UCSD-AML1 (cell line): ENCODE measurements at regions not wholly inside any gene's neighbourhood (a gene's known extent, or its start where the extent isn't known, plus 50 kb on each side); places are given as distances from the start of the nearest gene placed in this dataset.
"Not testable (repeated sequence)": the region's sequence is repeated elsewhere in the genome, so short reads cannot be mapped to it uniquely, and the experiment has no call there.

ENCODE experiments used
- DNase-seq: peaks from one replicate; lab custom pipeline; 2025; ENCODE audit not compliant: unreplicated experiment; lab: John Stamatoyannopoulos, UW

DNA sequence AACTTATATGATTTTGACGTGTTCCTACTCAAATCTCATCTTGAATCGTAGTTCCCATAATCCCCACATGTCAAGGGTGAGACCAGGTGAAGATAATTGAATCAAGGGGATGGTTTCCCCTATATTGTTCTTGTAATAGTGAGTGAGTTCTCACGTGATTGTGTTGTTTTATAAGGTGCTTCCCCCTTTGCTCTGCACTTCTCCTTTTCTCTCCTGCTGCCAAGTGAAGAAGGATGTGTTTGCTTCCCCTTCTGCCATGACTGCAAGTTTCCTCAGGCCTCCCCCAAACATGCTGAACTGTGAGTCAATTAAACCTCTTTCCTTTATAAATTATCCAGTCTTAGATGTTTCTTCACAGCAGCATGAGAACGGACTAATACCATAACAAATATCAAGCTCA, 83.2 kb downstream of the MANEA start:
- DNase-seq: no peak

DNA sequence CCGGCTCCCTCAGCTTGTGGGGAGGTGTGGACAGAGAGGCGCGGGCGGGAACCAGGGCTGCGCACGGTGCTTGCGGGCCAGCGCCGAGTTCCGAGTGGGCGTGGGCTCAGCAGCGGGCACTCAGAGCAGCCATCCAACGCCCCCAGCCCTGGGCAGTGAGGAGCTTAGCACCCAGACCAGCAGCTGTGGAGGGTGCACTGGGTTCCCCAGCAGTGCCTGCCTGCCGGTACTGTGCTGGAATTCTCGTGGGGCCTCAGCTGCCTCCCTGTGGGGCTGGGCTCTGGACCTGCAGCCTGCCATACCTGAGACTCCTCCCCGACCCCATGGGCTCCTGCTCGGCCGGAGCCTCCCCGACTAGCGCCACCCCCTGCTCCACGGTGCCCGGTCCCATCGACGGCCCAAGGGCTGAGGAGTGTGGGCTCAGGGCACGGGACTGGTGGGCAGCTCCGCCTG, 92.7 kb downstream of the MANEA start:
- DNase-seq: no peak

DNA sequence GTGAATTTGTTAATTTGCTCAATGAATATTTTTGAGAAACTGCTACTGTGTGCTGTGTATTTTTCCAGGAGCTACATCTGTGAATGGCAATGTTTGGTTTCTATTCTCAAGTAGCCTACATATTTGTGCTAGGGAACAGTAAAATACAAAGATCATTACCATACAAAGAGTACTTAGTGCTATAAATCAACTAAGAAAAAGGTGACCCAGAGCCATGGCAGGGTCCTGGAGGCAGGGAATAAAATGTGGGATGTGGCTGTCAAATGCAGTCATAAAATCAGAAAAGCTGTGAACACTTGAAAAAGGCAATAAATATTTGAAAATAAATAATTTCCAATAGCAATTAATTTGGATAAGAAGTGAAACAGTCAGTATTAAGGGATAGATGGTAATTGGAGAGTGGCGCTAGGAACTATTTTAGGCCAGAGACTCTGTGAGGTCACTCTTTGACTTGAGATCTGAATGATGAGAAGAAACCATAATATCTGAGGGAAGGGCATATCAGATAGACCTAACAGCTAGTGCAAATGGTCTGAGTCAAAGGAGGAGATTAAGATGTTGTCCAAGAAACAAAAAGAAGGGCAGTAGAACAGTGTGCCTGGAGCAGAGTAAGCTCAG, 98.8 kb downstream of the MANEA start:
- no peak for DNase-seq

DNA sequence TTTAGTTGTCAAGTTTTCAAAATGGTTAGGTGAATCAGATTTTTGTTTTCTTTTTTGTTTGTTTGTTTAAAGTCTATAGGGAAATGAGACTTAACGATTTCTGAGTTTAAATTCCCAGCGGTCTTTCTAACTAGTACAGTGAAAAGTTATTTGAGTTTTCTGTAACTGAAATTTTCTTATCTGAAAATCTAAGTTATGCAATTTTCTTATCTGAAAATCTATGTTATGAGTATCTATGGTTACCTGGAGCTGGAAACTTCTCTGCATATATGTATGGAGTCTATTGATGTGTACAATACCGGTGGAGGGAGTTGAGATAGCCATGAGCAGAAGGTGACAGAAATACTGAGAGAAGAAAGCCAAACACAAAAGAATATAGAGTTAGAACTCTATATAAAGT, 102.6 kb downstream of the MANEA start:
- DNase-seq: no peak

DNA sequence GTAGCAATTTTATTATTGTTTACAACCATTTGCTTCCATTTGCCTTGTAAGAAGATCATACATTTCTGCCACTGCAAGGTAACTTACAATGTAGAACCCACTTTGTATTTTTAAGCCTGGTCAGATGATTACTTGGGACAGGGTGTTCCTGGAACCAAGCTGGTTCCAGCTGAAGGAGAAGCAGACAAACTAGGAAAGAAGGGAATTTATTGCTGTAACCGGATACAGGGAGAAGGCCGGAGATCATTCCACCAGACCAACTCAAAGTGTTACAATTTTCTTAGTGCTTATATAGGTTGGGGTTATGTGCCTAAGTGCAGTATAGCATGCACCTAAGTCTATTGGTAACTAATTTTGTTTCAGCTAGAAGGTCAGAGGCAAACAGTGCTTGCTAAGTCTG, 104.4 kb downstream of the MANEA start:
- DNase-seq: no peak

DNA sequence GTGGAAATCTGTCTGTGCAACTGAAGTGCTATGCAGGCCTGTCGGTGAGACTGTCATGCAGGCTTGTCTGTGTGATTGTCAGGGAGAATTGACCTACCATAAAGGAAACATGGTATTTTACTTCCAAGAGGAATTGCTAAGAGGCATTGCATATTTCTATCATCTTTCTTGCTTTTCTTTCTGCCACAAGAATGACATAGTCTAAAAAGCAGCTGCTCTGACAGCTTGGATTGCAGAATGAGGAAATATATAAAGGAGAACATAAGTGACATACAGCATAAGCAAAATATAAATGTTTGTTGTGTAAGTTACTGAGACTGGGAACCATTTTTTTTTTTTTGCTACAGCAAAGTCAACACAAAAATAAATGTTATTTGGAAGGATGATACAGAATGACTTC, 105.1 kb downstream of the MANEA start:
- no peak for DNase-seq

DNA sequence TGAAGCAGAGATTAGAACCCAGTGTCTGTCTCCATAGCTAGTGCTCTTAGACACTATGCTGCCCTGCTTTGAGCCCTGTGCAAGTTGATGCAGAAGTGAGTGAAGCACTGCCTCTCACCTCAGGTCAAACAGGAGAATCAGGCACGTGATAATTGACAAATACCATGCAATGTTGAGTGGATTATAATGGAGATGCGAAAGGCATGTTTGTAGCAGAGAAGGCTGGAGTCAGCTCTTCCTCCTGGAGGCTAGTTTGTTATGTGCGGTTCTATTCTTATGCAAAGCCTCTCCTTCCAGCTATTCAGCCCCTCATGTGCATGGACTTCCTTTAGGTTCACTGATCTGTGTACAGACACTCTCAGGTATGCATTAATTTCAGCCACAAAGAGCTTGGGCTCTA, 108.5 kb downstream of the MANEA start:
- DNase-seq: no peak

DNA sequence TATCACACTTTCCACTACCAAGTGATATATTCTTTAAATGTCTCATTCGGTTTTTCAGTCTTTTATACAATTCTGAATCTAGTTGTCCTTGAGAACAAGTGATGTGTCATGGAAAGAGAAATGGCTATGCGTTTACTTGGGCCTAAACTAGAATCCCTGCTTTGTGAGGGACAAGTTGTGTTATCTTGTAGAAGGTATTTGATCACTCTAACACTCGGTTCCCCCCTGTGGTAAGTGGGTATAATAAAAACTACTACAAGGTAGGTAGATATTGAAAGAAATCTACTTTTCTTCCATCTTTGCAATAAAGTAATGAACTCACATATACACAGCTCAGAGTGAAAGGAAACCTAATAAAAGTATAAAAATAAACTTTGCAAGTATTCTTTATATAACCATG, 108.9 kb downstream of the MANEA start:
- no peak for DNase-seq

DNA sequence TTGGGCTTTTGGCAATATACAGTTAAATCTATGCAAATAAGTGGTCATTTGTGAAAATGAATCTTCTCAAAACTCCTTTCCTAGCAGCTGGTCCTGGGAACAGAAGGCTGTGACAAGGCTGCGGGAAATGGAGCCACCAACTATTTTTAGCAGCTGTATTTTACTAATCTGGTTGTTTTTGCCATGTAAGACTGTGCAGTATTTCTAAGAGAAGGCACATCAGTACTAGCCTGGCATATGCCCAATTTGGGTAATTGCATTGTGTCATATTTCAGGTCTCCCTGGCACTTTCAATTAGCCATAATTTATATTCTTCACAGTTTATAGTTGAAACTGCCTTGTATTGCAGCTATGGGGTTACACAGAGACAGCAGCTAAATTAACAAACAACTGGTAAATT, 109.6 kb downstream of the MANEA start:
- no peak for DNase-seq

DNA sequence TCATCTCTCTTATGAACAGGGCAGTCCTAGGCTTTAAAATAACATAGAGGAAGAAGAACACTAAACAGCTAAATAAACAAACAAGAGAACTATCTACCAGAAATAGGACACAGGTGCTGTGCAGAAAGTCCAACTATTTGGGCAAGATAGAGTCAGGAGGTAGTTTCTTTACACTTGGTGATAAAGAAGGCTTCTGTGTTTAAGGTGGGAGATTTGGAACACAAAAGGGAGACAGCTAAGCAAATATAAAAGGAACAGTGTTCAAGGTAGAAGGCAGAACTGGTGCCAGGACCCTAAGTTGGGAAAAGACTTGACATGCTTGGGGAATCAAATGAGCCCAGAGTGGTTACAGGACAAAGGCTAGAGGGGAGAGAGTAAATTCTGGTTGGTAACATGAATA, 110.5 kb downstream of the MANEA start:
- DNase-seq: no peak

DNA sequence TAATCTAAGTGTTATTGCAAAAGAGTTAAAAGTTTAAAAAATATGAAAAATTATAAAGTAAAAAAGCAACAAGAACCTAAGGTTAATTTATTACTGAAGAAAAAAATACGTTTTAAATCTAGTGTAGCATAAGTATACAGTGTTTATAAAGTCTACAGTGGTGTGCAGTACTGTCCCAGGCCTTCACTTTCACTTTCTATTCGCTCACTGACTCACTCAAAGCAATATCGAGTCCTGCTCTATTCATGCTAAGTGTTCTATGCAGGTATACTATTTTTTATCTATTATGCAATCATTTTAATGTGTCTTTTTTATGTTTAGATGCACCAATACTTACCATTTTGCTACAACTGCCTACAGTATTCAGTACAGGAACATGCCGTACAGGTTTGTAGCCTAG, 113.0 kb downstream of the MANEA start:
- no peak for DNase-seq

DNA sequence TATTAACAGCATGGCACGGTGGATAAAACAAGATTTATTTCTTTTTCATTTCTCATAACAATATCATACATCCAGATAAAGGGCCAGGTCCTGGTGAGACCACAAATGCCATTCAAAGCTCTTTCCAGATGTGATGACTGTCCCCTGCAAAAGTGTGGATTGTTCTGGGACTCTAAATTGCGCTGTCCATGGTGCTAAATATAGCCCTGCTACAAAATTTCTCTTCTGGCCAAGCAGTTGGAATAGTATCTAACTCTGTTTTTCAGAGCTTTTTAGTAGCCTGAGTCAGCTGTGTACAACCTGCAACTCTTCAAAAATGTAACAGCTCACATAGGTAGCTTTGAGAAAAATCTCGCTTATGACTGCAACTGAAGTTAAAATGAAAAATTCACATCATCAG, 115.8 kb downstream of the MANEA start:
- DNase-seq: no peak

DNA sequence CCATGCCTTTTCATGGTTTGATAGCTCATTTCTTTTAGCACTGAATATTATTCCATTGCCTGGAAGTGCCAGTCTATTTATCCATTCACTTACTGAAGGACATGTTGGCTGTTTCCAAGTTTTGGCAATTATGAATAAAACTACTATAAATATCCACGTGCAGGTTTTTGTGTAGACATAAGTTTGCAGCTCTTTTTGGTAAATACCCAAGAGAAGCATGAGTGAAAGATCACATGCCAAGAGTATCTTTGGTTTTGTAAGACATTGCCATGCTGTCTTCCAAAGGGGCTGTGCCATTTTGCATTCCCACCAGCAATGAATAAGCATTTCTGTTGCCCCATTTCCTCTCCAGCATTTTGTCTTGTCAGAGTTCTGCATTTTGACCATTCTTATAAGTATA, 120.9 kb downstream of the MANEA start:
- no peak for DNase-seq

DNA sequence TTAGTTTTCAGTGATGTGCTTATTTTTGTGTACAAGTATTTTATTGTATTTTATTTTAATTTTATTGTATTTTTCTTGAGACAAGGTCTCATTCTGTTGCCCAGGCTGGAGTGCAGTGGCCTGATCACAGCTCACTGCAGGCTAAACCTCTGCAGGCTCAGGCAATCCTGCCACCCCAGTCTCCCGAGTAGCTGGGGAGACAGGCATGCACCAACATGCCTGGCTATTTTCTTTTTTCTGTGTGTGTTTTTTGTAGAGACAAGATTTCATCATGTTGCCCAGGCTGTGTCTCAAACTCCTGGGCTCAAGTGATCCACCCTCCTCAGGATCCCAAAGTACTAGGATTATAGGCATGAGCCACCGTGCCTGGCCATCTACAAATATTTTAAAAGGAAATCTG, 146.3 kb downstream of the MANEA start:
- DNase-seq: no peak

DNA sequence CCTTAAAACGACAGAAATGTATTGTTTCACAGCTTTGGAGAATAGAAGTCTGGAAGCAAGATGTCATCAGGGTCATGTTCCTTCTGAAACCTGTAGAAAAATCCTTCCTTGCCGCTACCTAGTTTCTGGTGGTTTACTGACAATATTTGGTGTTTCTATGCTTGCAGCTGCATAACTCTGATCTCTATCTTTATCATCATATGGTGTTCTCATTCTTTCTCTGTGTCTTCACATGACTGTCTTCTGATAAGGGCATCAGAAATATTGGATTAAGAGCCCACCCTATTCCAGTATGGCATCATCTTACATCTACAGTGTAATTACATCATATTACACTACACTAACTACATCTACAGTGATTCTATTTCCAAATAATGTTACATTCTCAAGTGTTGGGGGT, 148.0 kb downstream of the MANEA start:
- no peak for DNase-seq

DNA sequence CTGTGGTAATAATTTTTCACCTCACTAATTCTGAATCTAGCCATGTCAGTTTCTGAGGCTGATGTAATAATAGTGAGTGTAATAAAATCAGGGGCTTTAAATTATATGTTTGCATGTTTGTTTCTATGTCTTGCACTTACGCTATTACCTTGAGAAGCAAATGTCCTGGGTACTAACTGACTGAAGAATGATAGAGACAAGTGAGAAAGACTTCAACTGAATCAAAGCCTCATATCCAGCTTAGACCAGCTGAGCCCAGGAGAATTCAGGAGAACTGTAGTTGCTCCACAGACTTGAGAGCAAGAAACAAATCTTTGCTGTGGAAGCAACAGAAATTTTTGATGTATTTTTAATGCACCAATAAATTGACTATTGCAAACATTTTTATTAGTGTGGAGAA, 162.8 kb downstream of the MANEA start:
- no peak for DNase-seq

DNA sequence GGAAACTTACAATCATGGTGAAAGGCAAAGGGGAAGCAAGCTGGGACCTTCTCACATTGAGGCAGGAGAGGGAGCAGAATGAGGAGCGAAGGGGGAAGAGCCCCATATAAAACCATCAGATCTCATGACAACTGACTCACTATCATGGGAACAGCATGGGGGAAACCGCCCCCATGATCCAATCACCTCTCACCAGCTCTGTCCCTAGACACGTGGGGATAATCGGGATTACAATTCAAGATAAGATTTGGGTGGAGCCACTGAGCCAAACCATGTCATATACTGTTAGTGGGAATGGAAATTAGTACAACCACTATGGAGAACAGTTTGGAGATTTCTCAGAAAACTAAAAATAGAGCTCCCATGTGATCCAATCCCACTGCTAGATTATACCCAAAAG, 163.7 kb downstream of the MANEA start:
- DNase-seq: no peak

DNA sequence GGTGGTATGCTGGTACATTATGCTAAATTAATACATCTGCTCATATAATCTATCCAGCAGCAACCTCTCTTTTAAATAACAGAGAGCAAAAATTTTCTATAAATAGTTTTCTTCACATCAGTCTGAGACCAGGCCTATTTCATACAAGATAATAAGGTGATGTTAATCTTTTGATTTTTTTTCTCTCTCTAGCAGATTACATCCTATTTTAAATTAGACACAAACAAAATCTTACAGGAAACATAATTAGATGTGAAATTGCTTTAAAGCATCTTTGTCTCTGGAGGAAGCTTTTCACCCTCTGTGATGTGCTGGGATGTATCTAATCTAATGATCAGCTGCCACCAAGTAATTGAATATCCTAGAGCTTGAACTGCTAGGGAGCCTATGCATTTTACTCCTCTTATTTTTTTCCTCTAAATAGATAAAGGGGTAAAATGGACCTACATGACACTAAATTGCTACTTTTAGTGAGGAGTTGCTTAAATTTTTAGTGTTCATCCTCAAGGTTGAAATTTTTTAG, 165.5 kb downstream of the MANEA start:
- no peak for DNase-seq

DNA sequence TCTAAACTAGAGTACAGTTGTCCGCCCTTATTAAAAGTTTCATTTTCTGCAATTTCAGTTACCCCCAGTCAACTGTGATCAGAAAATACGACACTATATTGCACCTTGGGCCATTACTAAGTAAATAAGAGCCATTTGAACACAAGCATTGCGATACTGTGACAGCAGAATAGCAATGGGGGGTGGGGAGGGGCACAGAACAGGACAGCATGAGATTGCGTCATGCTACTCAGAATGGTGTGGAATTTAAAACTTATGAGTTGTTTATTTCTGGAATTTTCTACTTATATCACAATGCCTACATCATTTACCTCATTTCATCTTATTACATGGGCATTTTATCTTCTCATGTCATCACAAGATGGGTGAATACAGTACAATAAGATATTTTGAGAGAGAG, 166.3 kb downstream of the MANEA start:
- no peak for DNase-seq

DNA sequence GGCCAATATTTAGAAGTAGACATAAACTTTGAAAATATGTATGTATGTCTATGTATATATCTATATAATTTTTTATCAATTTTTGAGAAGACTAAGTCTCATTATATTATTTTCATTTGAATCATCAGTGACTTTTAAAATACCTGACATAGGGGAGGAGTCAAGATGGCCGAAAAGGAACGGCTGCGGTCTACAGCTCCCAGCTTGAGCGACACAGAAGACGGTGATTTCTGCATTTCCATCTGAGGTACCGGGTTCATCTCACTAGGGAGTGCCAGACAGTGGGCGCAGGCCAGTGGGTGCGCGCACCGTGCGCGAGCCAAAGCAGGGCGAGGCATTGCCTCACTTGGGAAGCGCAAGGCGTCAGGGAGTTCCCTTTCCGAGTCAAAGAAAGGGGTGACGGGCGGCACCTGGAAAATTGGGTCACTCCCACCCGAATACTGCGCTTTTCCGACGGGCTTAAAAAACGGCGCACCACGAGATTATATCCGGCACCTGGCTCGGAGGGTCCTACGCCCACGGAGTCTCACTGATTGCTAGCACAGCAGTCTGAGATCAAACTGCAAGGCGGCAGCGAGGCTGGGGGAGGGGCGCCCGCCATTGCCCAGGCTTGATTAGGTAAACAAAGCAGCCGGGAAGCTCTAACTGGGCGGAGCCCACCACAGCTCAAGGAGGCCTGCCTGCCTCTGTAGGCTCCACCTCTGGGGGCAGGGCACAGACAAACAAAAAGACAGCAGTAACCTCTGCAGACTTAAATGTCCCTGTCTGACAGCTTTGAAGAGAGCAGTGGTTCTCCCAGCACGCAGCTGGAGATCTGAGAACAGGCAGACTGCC, 181.1 kb downstream of the MANEA start:
- not testable (repeated sequence) for DNase-seq

DNA sequence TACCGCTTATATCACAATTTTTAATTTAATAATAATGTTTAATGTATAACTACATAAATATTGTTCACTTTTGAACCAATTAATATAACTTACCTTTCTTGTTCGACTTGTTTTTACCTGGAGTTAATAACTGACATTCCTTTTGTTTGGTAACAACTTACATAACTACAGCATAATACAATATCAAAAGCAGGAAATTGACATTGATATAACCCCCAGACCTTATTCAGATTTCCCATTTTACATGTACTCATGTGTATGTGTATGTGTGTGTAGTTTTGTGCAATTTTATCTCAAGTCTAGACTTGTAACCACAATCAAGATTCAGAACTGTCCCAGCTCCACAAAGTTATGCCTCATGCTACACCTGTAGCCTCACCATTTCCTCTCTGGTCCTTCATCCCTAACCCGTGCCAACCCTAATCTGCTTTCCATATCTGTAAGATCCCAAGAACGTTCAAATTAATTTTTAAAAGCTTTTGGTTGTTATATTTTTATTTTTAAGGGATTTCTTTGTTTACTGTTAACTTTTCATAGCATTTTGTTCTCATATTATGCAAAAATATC, 190.6 kb downstream of the MANEA start:
- DNase-seq: no peak

DNA sequence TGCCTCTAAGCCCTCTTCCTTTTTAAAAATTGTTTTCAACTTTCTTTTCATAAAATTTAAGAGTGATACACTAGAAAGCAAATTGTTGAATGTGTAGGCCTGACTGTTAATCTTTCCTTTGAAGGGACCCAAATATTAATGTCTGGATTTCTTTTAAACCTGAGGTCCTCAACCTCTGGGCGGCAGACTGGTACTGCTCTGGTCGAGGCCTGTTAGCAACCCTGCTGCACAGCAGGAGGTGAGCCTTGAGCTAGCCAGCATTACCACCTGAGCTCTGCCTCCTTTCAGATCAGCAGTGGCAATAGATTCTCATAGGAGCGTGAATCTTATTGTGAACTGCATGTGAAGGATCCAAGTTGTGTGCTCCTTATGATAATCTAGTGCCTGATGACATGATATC, 191.2 kb downstream of the MANEA start:
- DNase-seq: no peak
